C4-2B (cell line): ENCODE measurements at regions not wholly inside any gene's neighbourhood (a gene's known extent, or its start where the extent isn't known, plus 50 kb on each side); places are given as distances from the start of the nearest gene placed in this dataset.
"Not testable (repeated sequence)": the region's sequence is repeated elsewhere in the genome, so short reads cannot be mapped to it uniquely, and the experiment has no call there.

Source experiments
- CTCF ChIP-seq: fragments of 450-650 bp; conservative IDR thresholded peaks from 2 replicates; pipeline ENCODE4 v1.5.1; 2017; ENCODE audit warnings: mild to moderate bottlenecking
- ZFX ChIP-seq: fragments of 450-650 bp; IDR thresholded peaks from 2 replicates; pipeline ENCODE4 v1.6.1; 2017

GRCh38 chr2:89198026-89198425 is 506.6 kb downstream of the RPIA start:
- TF ChIP-seq CTCF, ZFX: not testable (repeated sequence)
